ENCODE measurements at regions not wholly inside any gene's neighbourhood (a gene's known extent, or its start where the extent isn't known, plus 50 kb on each side); places are given as distances from the start of the nearest gene placed in this dataset.

DNA sequence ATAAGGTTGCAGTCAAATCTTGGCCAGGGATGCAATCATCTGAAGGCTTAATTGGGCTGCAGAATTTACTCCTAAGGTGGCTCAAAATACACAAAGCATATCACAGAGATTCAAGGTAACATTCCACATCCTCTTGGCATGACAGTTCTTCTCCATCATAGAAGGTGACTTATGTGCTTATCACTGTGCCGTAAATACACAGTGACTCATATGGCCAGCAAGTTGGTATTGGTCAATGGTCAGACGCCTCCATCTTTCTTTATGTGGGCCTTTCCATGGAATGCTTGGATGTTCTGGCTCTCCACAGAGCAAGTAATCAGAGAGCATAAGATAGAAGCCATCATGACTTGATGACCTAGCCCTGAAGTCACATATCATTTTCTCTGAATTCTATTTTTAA, 168.8 kb upstream of the ST8SIA2 start:
- no peak for DNase-seq

DNA sequence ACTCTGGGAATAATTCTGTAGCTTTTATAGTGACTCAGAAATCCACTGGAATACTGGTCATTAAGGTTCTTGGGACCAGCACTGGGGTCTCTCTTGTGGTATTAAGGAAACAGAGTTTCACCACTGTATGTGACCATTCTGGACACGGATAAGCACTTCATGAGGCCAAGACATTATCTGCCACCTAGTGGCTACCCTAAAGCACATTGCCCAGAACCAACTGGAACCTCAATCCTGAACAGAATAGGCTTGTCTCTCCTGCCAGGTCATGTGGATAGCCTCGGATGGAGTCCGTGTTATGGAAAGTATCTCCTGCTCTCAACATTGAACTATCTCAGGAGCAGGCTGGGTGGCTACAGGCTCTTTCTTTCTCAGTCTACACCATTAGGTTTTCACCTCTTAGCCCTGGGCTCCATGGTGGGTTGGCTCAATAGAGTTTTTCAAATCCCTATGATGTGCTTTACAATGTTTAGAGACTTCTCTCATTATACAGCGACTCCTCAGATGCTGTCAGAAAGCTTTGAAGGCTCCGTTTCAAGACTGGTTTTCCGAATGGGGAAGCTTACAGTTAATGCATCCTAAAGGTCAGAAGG, 167.6 kb upstream of the ST8SIA2 start:
- DNase-seq, result peak; percentile 18 to 32

DNA sequence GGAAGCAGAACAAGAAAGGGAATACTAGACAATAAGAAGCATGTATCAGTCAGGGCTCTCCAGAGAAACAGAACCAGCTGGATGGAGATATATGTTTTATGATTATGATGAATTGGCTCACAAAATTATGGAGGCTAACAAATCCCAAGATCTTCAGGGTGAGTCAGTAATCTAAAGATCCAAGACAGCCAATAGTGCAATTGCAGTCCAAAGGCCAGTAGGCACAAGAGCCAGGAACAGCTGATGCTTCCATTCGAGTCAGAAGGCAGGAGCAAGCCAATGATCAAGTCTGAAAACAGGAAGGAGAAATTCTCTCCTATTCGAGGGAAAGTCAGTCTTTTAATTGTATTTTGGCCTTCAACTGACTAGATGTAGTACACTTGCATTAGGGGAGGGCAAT, 164.9 kb upstream of the ST8SIA2 start:
- DNase-seq, result no peak

- no peak for DNase-seq
Observed at GRCh38 chr15:92231461-92231860, 162.2 kb upstream of the ST8SIA2 start.

DNA sequence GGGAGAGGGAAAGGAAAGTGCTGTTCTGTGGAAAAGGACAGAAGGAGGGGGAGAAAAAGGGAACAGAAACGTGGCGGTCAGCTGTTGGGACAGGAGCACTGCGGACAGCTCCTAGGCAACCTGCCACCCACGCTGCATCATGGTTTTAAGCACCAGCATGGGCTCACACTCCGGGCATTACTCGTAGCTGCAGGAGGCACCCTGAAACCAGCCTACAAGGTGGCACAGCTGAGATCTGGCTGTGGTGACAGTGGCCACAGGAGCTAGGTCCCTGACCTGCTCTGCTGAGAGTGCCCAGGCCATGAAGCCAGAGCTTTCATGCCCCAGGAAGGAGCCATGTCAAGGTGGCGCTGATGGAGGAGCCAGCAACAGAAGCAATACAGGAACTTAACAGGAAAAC, 161.4 kb upstream of the ST8SIA2 start:
- DNase-seq, result no peak

GRCh38 chr15:92232876-92233275, 160.8 kb upstream of the ST8SIA2 start:
- DNase-seq, result no peak

DNA sequence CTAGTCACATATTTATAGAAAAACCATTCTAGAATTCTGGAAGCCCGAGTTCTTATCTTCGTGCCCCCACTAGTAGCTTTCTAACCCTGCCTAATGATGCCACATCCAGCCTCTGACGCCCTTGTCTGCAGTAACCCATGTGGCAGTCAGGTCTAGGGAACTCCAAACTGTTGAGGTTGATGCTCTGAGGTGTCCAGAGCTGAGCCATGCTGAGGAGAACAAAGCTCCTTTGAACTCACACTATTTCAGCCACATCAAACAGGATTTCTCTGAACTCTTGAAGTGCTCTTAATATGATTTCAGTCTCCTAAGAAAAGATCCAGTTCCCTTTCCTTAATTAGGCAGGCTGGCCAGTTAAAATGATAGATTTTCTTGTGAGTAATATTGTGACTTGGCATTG, 150.5 kb upstream of the ST8SIA2 start:
- no peak for DNase-seq

DNA sequence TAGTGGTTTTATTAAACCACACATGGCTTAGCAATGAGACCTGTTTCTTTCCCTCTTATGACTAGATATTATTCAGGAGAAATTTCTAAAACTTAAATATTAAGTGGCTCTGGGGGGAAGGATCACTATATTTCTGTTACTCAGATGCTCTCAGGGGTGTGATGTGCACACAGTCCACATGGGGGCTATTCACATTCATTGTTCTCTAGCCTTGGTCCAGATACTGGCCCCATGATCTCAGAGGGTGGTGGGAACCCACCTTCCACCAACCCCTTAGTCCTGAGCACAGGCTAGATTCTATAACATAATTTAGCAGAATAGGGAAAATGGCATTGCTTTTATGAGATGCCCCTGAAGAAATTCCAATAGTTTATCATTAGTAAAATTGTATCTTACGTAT, 149.0 kb upstream of the ST8SIA2 start:
- no peak for DNase-seq

DNA sequence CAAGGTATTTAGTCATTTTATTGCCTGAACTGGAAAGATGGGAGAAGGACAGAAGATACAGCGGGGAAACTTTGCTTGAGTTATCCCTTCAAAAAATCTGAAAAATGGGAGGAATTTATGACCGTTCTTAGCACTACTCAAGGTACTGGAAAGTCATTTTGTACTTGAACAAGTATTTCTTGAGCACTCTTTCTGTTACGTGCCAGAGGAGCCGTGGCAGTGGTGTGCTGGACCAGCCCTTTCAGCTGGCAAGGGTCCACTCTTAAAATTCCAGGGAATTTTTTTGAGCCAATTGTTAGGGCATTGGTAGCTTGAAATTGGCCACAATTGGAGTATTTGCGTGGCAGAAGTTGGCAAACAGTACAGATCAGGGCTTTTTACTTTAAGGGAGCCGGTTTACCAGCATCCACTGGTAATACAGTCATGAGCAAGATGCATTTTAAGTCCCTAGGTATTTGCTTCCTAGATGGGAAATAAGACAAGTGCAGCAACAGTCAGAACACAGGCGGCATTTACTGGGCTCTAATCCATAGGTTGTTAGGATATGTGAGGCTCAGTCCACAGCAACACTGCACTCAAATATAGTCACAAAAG, 145.9 kb upstream of the ST8SIA2 start:
- DNase-seq, result no peak

- no peak for DNase-seq
Observed at GRCh38 chr15:92266796-92267685, 126.6 kb upstream of the ST8SIA2 start.

GRCh38 chr15:92268900-92269299, 124.8 kb upstream of the ST8SIA2 start:
- no peak for DNase-seq

DNA sequence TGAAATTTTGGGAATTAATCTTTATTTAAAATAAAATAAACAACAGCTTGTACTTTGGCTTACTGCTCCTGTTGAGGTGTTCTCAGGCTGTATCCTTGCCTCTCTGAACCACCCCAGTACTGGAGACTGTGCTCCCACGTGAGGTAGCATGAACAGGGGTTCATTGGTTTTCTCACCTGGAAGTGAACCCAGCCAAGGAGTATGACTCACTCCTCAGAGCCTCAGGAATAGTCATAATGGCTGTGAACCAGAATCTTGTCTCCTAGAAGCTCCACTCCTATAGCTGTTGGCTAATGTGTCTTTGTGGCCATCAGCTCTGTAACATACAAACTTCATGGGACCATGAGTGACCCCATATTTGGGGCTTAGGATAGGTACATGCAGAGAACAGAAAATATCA, 122.5 kb upstream of the ST8SIA2 start:
- DNase-seq, result no peak

DNA sequence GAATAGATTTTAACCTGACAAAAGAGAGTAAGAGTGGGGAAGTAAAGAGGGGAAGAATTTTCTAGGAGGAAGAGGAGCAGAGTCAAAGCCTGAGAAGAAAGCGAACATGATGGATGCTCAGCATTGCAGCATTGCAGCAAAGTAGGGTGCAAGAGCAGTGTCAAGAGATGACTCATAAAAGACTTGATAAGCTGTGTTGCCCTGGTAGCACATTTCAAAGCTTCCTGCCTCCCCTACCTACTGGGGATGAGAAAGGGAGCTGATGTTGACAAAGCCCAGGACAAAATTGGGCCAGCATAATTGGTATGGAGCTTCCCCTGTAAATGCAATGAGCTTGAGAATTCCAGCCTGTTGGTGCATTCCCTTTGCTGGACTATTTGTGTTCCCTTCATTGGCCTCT, 121.6 kb upstream of the ST8SIA2 start:
- DNase-seq, result no peak

DNA sequence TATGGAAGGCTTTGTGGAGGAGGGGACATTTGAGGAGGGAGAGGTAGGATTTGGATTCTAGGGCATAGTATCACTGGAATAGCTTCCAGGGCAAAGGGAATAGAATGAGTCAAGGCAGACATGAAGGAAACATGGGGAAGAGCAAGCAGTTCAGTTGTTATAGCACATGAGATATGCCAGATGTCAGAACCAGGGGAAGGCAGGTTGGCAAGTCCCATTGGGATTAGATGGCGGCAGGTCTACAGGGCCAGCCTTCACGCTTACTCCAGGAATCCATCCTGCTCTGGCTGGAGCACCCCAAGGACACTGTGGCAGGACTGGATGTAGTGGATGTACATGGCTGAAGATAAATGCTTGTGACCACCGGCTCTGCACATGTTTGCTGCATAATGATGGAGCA, 120.4 kb upstream of the ST8SIA2 start:
- DNase-seq, result no peak

DNA sequence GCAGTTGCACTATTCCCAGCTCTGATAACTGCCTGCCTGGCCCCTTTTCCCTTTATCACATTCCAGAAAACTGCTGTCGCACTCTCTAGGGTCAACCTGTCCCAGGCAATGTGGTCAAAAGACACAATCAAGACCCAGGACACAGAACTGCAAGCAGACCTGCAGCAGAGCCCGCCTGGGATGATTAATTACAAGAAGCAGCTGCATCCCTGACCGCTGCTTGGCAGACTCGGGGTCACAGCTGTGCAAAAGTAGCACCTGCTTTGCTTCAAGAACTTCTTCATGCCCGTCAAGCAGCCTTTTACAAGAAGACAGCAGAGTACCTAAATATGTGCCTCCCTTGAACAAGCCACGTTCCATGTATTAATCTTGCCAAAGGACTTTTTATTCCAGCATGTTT, 120.0 kb upstream of the ST8SIA2 start:
- DNase-seq, result no peak

- peak in 1 of 2 experiments; percentile 3 for DNase-seq
Observed at GRCh38 chr15:92277776-92278175, 115.9 kb upstream of the ST8SIA2 start.

- DNase-seq, result no peak
Observed at GRCh38 chr15:92283813-92284212, 109.9 kb upstream of the ST8SIA2 start.

GRCh38 chr15:92288755-92289154, 104.9 kb upstream of the ST8SIA2 start:
- DNase-seq, result no peak

GRCh38 chr15:92289733-92290132, 103.9 kb upstream of the ST8SIA2 start:
- no peak for DNase-seq

DNA sequence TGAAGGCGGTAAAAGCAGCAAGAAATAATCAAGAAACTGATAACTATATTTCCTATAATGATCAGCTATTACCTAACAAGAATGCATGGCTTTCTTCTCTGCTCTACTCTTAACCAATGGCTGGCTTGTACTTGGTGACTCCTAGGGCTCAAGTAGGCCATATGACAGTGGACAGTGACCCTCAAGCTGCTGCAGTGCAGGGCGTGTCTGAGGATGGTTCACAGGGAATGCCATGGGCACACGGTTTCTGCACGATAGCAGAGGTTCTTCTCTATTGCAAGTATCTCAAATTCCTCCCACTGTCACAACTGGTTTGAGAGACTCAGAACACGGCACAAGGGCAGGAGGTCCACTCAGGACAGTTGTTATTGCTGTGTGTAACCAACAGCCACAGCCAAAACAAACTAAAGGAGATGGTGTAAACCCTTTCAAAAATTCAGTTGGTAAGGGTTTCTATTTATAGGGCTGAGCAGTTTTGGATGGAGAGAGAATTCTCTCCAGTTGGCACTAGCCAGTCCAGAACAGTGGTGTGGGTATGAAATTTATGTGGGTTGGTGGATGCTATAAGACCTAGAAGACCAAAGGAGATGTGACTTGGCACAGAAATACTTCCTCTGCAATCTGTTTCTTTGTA, 103.2 kb upstream of the ST8SIA2 start:
- no peak for DNase-seq

- DNase-seq, result no peak
Observed at GRCh38 chr15:92291900-92292299, 101.8 kb upstream of the ST8SIA2 start.

- no peak for DNase-seq
Observed at GRCh38 chr15:92294759-92295158, 98.9 kb upstream of the ST8SIA2 start.

GRCh38 chr15:92304223-92304975, 89.3 kb upstream of the ST8SIA2 start:
- no peak for DNase-seq
